HCT116 (cell line): ENCODE measurements at regions not wholly inside any gene's neighbourhood (a gene's known extent, or its start where the extent isn't known, plus 50 kb on each side); places are given as distances from the start of the nearest gene placed in this dataset.

Experiments used
- ATAC-seq: fragments of 200-7000 bp; cut with Tn5 transposase; 2 replicates; pipeline ENCODE4 v1.9.1; 2020; ENCODE audit warnings: mild to moderate bottlenecking, moderate library complexity
- BruUV-seq: library from RNA; stranded (reverse); fragments of 400-500 nt; replicated peaks from 2 replicates; lab custom pipeline; 2021; lab: Mats Ljungman, UMichigan
- CTCF ChIA-PET: fragments of 300-600 bp; sonication (Branson Sonifier 250); formaldehyde crosslinking; loops from one replicate; lab custom pipeline; 2021; ENCODE audit warnings: antibody characterized with exemption; lab: Charles Lee
- POLR2A ChIA-PET: fragments of 300-600, 350-600 bp; sonication (Branson Sonifier 250); formaldehyde crosslinking; loops from one replicate; lab custom pipeline; 2021; ENCODE audit warnings: antibody characterized with exemption; lab: Charles Lee
- RAD21 ChIA-PET, 2 experiments: fragments of 300-600 bp; sonication (Branson Sonifier 250); formaldehyde crosslinking; loops; one replicate each; lab custom pipeline; 2023; ENCODE audit warnings: low total read pairs in 2 of 2; ENCODE audit not compliant: uncharacterized antibody in 2 of 2, unreplicated experiment in 2 of 2, low non-redundant PET in 1 of 2; lab: Charles Lee
- DNase-seq: peaks from one replicate; pipeline ENCODE4 v3.0.0-alpha.2; 2010; ENCODE audit warnings: low read depth, low spot score
- H2AFZ ChIP-seq: fragments of 200-600 bp; shearing (Covaris generic), sonication (generic); 2 replicates; pipeline ENCODE4 v1.6.1; 2017; ENCODE audit warnings: low read depth, mixed run types, mixed read lengths, antibody characterized with exemption, low read length; ENCODE audit not compliant: poor library complexity, severe bottlenecking
- H3K27ac ChIP-seq: 2 replicates; pipeline ENCODE4 v1.5.1; 2012; ENCODE audit warnings: low read depth, low read length
- H3K27me3 ChIP-seq: fragments of 200-600 bp; sonication (generic); 2 replicates; pipeline ENCODE4 v1.6.1; 2016; ENCODE audit warnings: mixed run types, low read length, mixed read lengths; ENCODE audit not compliant: insufficient read depth
- H3K36me3 ChIP-seq, 2 experiments: fragments of 200-500 bp in 1 of 2; fragments of 200-600 bp in 1 of 2; sonication (Bioruptor generic) in 1 of 2; sonication (generic) in 1 of 2; 2 replicates each; pipeline versions ENCODE4 v1.5.1 to v1.6.1; 2014 to 2016; ENCODE audit warnings: low read length in 2 of 2, inconsistent platforms in 1 of 2, mixed read lengths in 1 of 2, mixed run types in 1 of 2; ENCODE audit not compliant: insufficient read depth in 2 of 2, control insufficient read depth in 1 of 2
- H3K4me1 ChIP-seq, 2 experiments: fragments of 200-600 bp in 1 of 2; sonication (generic) in 1 of 2; 2 replicates each; pipeline versions ENCODE4 v1.5.1 to v1.6.1; 2012 to 2017; ENCODE audit warnings: low read length in 2 of 2, inconsistent platforms in 1 of 2, mild to moderate bottlenecking in 1 of 2, mixed read lengths in 1 of 2, mixed run types in 1 of 2, moderate library complexity in 1 of 2; ENCODE audit not compliant: insufficient read depth in 2 of 2, control insufficient read depth in 1 of 2
- H3K4me2 ChIP-seq: fragments of 200-600 bp; sonication (generic); 2 replicates; pipeline ENCODE4 v1.6.1; 2017; ENCODE audit warnings: mixed run types, low read length, mixed read lengths
- H3K4me3 ChIP-seq, 2 experiments: fragments of 200-600 bp in 1 of 2; sonication (generic) in 1 of 2; replicated peaks in 1 of 2; 2 replicates each; pipeline ENCODE4 v1.5.1; 2011 to 2016; ENCODE audit warnings: low read length in 2 of 2, control low read depth in 1 of 2, low read depth in 1 of 2, mild to moderate bottlenecking in 1 of 2, mixed read lengths in 1 of 2, mixed run types in 1 of 2
- H3K79me2 ChIP-seq: fragments of 200-600 bp; sonication (generic); 2 replicates; pipeline ENCODE4 v1.6.1; 2017; ENCODE audit warnings: mild to moderate bottlenecking, mixed run types, low read length, moderate library complexity, mixed read lengths; ENCODE audit not compliant: insufficient read depth
- H3K9ac ChIP-seq: fragments of 200-600 bp; sonication (generic); 2 replicates; pipeline ENCODE4 v1.6.1; 2016; ENCODE audit warnings: low read length, mixed read lengths
- H3K9me2 ChIP-seq: fragments of 200-600 bp; sonication (generic), shearing (Covaris generic); 2 replicates; pipeline ENCODE4 v1.6.1; 2017; ENCODE audit warnings: mixed run types, mild to moderate bottlenecking, moderate library complexity; ENCODE audit not compliant: insufficient read depth
- H3K9me3 ChIP-seq, 2 experiments: fragments of 200-500 bp in 1 of 2; fragments of 200-600 bp in 1 of 2; sonication (Bioruptor generic) in 1 of 2; sonication (generic) in 1 of 2; 2 replicates each; pipeline ENCODE4 v1.6.1; 2014 to 2017; ENCODE audit warnings: low read length in 2 of 2, mixed read lengths in 2 of 2, inconsistent platforms in 1 of 2, low read depth in 1 of 2, mild to moderate bottlenecking in 1 of 2, mixed run types in 1 of 2, moderate library complexity in 1 of 2; ENCODE audit not compliant: control insufficient read depth in 1 of 2, insufficient read depth in 1 of 2
- H4K20me1 ChIP-seq: fragments of 200-600 bp; sonication (generic), shearing (Covaris generic); 2 replicates; pipeline ENCODE4 v1.6.1; 2017; ENCODE audit warnings: mixed run types, mild to moderate bottlenecking, moderate library complexity; ENCODE audit not compliant: insufficient read depth
- CBX3 ChIP-seq: IDR thresholded peaks from 2 replicates; pipeline ENCODE4 v1.6.1; 2012; ENCODE audit warnings: low read depth
- CEBPB ChIP-seq: IDR thresholded peaks from 2 replicates; pipeline ENCODE4 v1.6.1; 2012; ENCODE audit warnings: low read depth
- EGR1 ChIP-seq: IDR thresholded peaks from 2 replicates; pipeline ENCODE4 v1.6.1; 2012; ENCODE audit warnings: low read depth
- FOSL1 ChIP-seq: IDR thresholded peaks from 2 replicates; pipeline ENCODE4 v1.6.1; 2012; ENCODE audit warnings: low read depth
- JUND ChIP-seq: IDR thresholded peaks from 2 replicates; pipeline ENCODE4 v1.6.1; 2012
- REST ChIP-seq: IDR thresholded peaks from 2 replicates; pipeline ENCODE4 v1.6.1; 2012; ENCODE audit warnings: low read depth
- SIN3A ChIP-seq: IDR thresholded peaks from 2 replicates; pipeline ENCODE4 v1.6.1; 2012; ENCODE audit warnings: low read depth
- SRF ChIP-seq: IDR thresholded peaks from 2 replicates; pipeline ENCODE4 v1.6.1; 2012; ENCODE audit warnings: low read depth
- intact Hi-C: fragments of 100-400 bp; cut with micrococcal nuclease; formaldehyde crosslinking; loops from 2 replicates; pipeline ENCODE4 v1.10.0; 2022
- TF ChIP-seq, protein P1 (sequence below): IDR thresholded peaks from 2 replicates; pipeline ENCODE4 v1.6.1; 2012
- TF ChIP-seq, protein P2 (sequence below): IDR thresholded peaks from 2 replicates; pipeline ENCODE4 v1.6.1; 2011; ENCODE audit warnings: mild to moderate bottlenecking, low read length, moderate library complexity; ENCODE audit not compliant: insufficient replicate concordance; ENCODE audit errors: extremely low read depth

GRCh38 chr19:20273951-20274570 is 107.0 kb downstream of the ZNF486 start:
- Histone ChIP-seq H3K36me3 (no peaks in the 10 kb centered on the region), H3K79me2 (no peaks in the 10 kb centered on the region), H3K4me3 (no peak overlapping the region), H3K9me3 (peaks cover 8 to 9% of the 10 kb centered on the region in 2 experiments; a peak in 2 of 4 replicates), H3K4me1 (no peaks in the 10 kb centered on the region), H3K4me2 (no peak overlapping the region), H3K9ac (no peak overlapping the region), H2AFZ (no peak overlapping the region), H3K27ac (no peak overlapping the region), H3K27me3 (no peaks in the 10 kb centered on the region), H4K20me1 (no peaks in the 10 kb centered on the region), H3K9me2 (no peaks in the 10 kb centered on the region)
- no peak for TF ChIP-seq CBX3
- no peak for TF ChIP-seq SIN3A
- no peak for TF ChIP-seq SRF
- TF ChIP-seq, protein P1, sequence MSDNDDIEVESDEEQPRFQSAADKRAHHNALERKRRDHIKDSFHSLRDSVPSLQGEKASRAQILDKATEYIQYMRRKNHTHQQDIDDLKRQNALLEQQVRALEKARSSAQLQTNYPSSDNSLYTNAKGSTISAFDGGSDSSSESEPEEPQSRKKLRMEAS, result no peak
- TF ChIP-seq REST, result no peak
- TF ChIP-seq FOSL1, result no peak
- TF ChIP-seq, protein P2, sequence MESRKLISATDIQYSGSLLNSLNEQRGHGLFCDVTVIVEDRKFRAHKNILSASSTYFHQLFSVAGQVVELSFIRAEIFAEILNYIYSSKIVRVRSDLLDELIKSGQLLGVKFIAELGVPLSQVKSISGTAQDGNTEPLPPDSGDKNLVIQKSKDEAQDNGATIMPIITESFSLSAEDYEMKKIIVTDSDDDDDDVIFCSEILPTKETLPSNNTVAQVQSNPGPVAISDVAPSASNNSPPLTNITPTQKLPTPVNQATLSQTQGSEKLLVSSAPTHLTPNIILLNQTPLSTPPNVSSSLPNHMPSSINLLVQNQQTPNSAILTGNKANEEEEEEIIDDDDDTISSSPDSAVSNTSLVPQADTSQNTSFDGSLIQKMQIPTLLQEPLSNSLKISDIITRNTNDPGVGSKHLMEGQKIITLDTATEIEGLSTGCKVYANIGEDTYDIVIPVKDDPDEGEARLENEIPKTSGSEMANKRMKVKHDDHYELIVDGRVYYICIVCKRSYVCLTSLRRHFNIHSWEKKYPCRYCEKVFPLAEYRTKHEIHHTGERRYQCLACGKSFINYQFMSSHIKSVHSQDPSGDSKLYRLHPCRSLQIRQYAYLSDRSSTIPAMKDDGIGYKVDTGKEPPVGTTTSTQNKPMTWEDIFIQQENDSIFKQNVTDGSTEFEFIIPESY, result no peak
- no peak for TF ChIP-seq EGR1
- no peak for TF ChIP-seq JUND
- no peak for TF ChIP-seq CEBPB
- DNase-seq (no peak), ATAC-seq (no peak)
- no TSS peak for BruUV-seq
- intact Hi-C loops, result no loop called here
- ChIA-PET CTCF (no interaction called here), RAD21 (no interaction called here), POLR2A (no interaction called here)
